GM20000 (cell line): ENCODE measurements at regions not wholly inside any gene's neighbourhood (a gene's known extent, or its start where the extent isn't known, plus 50 kb on each side); places are given as distances from the start of the nearest gene placed in this dataset.

ENCODE experiments used
- DNase-seq: peaks from one replicate; pipeline ENCODE4 v3.0.0; 2012; ENCODE audit warnings: low spot score
- TF ChIP-seq, protein P1 (sequence below): IDR thresholded peaks from 2 replicates; pipeline ENCODE4 v1.5.1; 2012; ENCODE audit warnings: mild to moderate bottlenecking, control low read depth; ENCODE audit errors: extremely low read depth, missing control alignments

DNA sequence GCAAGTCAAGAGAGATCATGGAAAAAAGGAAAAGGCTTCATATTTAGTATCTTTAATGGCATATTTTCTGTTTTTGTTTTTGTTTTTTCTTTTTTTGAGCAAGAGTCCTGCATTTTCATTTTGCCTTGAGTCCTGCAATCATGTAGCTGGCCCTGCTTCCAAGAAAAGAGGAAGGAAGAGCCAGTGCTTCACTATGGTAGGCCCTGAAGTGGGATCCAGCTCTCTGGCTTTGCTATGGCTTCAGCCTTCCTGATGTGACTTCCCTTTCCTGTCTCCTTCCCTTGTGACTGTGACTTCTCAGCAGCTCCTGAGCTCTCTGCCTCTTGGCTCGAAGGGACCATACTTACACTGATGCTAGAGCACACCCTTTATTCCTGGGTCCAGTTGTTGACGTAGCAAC, 512.3 kb downstream of the INHBA start:
- no peak for DNase-seq
- TF ChIP-seq, protein P1, sequence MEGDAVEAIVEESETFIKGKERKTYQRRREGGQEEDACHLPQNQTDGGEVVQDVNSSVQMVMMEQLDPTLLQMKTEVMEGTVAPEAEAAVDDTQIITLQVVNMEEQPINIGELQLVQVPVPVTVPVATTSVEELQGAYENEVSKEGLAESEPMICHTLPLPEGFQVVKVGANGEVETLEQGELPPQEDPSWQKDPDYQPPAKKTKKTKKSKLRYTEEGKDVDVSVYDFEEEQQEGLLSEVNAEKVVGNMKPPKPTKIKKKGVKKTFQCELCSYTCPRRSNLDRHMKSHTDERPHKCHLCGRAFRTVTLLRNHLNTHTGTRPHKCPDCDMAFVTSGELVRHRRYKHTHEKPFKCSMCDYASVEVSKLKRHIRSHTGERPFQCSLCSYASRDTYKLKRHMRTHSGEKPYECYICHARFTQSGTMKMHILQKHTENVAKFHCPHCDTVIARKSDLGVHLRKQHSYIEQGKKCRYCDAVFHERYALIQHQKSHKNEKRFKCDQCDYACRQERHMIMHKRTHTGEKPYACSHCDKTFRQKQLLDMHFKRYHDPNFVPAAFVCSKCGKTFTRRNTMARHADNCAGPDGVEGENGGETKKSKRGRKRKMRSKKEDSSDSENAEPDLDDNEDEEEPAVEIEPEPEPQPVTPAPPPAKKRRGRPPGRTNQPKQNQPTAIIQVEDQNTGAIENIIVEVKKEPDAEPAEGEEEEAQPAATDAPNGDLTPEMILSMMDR = no peak

- no peak for DNase-seq
- TF ChIP-seq, protein P1 = no peak
These were observed 513.0 kb downstream of the INHBA start for GRCh38 chr7:41189866-41190265.

- TF ChIP-seq, protein P1 = no peak
- no peak for DNase-seq
These were observed 514.4 kb downstream of the INHBA start for GRCh38 chr7:41188163-41189130.

GRCh38 chr7:41187322-41187721, 515.6 kb downstream of the INHBA start:
- TF ChIP-seq, protein P1 = no peak

DNA sequence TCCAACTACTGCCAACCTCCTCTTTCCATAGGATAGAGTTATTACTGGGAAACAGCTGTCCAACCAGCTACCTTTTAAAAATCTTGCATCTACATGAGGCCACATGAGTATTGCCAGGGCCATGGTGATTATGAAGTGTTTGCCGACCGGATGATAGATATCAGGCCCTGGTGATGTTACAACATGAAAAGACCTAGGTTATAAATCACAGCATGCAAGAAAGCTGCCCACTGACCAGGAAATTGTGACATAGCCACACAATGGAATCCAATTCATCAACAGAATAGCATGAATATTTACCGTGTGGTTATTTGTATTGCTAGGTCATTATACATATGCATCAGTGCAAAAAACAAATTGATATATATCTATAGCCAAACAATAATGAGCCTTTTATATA, 517.0 kb downstream of the INHBA start:
- TF ChIP-seq, protein P1 = no peak
- no peak for DNase-seq

More at GRCh38 chr7:41187322-41187721, 515.6 kb downstream of the INHBA start:
- no peak for DNase-seq

- TF ChIP-seq, protein P1 = no peak
- no peak for DNase-seq
These were observed 519.1 kb downstream of the INHBA start for GRCh38 chr7:41183741-41184140.

DNA sequence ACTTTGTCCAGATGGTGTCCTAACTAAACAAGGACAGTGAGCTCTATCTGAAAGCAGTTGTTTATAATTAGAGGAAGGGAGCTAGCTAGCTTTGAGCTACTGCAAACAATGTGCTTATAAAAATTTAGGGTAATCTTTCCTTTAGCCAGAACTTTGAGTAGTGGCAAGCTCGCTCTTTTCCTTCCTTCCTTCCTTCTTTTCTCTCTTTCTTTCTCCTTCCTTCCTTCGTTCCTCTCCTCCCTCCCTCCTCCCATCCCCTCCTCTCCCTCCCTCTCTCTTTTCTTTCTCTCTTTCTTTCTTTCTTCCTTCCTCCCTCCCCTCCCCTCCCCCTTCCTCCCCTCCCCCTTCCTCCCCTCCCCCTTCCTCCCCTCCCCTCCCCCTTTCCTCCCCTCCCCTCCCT, 520.1 kb downstream of the INHBA start:
- no peak for DNase-seq
- TF ChIP-seq, protein P1 = no peak
